ENCODE measurements at regions not wholly inside any gene's neighbourhood (a gene's known extent, or its start where the extent isn't known, plus 50 kb on each side); places are given as distances from the start of the nearest gene placed in this dataset.

DNA sequence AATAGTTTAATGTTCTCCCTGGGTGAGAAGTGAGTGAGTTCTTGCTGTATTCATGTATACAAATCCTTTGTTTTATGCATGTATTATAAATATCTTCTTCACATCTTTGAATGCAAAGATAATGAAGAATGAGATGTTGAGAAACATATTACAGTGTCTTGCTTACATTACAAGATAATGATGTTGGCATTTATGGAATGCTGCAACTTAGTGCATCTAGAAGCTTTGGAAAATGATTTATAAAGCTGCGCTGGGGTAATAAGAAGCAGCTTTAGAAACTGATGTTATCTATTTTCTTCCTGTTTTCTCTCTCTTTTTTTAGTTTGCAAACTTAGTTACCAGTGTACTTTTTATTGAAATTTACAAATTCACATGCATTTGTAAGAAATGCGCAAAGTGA lies 673.4 kb downstream of the KCTD16 start:
- H3K27ac Mint-ChIP-seq (ENCODE audit: unreplicated experiment) = no peak overlapping the region
- BruUV-seq (replicated peaks) = no TSS peak
- H3K36me3 Mint-ChIP-seq (ENCODE audit: insufficient read depth, unreplicated experiment) = no peaks in the 10 kb centered on the region

DNA sequence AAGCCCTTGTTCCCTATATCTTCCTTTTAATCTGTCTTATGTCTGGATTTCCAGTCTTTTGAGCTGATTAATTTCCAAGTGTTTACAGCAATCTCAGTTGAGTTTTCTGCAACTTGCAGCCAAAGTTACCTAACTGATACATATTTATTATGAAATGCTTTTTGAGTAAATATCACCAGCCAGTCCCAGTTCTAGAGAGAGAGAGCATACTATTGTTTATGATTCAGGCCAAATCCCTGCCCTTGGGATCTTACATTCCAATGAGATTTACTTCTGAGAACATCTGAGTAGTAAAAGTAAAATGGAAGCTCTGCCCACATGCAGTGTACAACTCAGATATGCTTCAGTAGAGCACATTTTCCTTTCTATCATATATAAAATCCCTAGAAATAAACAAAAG lies 661.7 kb downstream of the KCTD16 start:
- H3K9me3 Mint-ChIP-seq (ENCODE audit: unreplicated experiment) = no peaks in the 10 kb centered on the region
- no peak overlapping the region for H3K4me3 Mint-ChIP-seq (ENCODE audit: unreplicated experiment)
- H3K27me3 Mint-ChIP-seq (ENCODE audit: insufficient read depth, unreplicated experiment) = peaks cover 2% of the 10 kb centered on the region
- no peak overlapping the region for H3K27ac Mint-ChIP-seq (ENCODE audit: unreplicated experiment)
- Histone ChIP-seq H3K9me3 (no peaks in the 10 kb centered on the region), H3K4me3 (ENCODE audit: low read depth, low read length) (no peak overlapping the region), H3K27me3 (replicated peaks; ENCODE audit: control insufficient read depth, insufficient read depth, low read length) (no peaks in the 10 kb centered on the region), H3K4me1 (no peaks in the 10 kb centered on the region), H3K36me3 (ENCODE audit: control insufficient read depth, insufficient read depth, low read length) (no peaks in the 10 kb centered on the region)
- BruUV-seq (replicated peaks) = no TSS peak
- DNase-seq = no peak
- POLR2A ChIA-PET = no interaction called here
- TF ChIP-seq, protein P1, sequence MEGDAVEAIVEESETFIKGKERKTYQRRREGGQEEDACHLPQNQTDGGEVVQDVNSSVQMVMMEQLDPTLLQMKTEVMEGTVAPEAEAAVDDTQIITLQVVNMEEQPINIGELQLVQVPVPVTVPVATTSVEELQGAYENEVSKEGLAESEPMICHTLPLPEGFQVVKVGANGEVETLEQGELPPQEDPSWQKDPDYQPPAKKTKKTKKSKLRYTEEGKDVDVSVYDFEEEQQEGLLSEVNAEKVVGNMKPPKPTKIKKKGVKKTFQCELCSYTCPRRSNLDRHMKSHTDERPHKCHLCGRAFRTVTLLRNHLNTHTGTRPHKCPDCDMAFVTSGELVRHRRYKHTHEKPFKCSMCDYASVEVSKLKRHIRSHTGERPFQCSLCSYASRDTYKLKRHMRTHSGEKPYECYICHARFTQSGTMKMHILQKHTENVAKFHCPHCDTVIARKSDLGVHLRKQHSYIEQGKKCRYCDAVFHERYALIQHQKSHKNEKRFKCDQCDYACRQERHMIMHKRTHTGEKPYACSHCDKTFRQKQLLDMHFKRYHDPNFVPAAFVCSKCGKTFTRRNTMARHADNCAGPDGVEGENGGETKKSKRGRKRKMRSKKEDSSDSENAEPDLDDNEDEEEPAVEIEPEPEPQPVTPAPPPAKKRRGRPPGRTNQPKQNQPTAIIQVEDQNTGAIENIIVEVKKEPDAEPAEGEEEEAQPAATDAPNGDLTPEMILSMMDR (IDR thresholded peaks at IDR 0.05; ENCODE audit: insufficient read depth in 1 of 2, low read depth in 1 of 2, low read length in 1 of 2, severe bottlenecking in 1 of 2, unreplicated experiment in 1 of 2) = no peak
- intact Hi-C loops (cut with micrococcal nuclease; ENCODE audit: unreplicated experiment) = no loop called here
- no peaks in the 10 kb centered on the region for H3K4me1 Mint-ChIP-seq (ENCODE audit: low read depth, unreplicated experiment)
- CTCF ChIA-PET = no interaction called here
- no peaks in the 10 kb centered on the region for H3K36me3 Mint-ChIP-seq (ENCODE audit: insufficient read depth, unreplicated experiment)

More for the DNA sequence above, 673.4 kb downstream of the KCTD16 start:
- Mint-ChIP-seq H3K9me3 (ENCODE audit: unreplicated experiment) (no peaks in the 10 kb centered on the region), H3K4me3 (ENCODE audit: unreplicated experiment) (no peak overlapping the region), H3K4me1 (ENCODE audit: low read depth, unreplicated experiment) (no peaks in the 10 kb centered on the region), H3K27me3 (ENCODE audit: insufficient read depth, unreplicated experiment) (no peaks in the 10 kb centered on the region)
- Histone ChIP-seq H3K9me3 (no peaks in the 10 kb centered on the region), H3K36me3 (ENCODE audit: control insufficient read depth, insufficient read depth, low read length) (no peaks in the 10 kb centered on the region), H3K4me3 (ENCODE audit: low read depth, low read length) (no peak overlapping the region), H3K4me1 (no peaks in the 10 kb centered on the region), H3K27me3 (replicated peaks; ENCODE audit: control insufficient read depth, insufficient read depth, low read length) (no peaks in the 10 kb centered on the region)
- CTCF ChIA-PET = no interaction called here
- no peak for DNase-seq
- POLR2A ChIA-PET = no interaction called here
- TF ChIP-seq, protein P1 (IDR thresholded peaks at IDR 0.05; ENCODE audit: insufficient read depth in 1 of 2, low read depth in 1 of 2, low read length in 1 of 2, severe bottlenecking in 1 of 2, unreplicated experiment in 1 of 2) = no peak
- intact Hi-C loops (cut with micrococcal nuclease; ENCODE audit: unreplicated experiment) = no loop called here

DNA sequence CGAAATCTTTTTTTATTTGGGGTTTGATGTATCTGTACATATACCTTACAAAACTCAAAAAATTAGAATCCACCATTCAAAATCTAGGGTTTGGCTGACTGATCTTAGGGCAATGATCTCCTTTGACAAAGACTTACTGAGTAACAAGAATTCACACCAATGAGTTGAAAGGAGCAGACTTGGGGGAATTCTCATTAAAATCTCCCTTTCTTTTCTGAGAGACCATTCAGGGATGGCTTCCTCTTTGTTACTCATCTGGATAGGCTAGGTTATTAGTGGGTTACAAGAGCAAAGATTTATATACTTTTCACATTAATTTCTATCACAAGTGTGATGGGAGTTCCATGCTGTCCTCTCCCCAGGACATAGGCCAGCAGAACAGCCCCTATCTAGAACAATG lies 661.0 kb downstream of the KCTD16 start:
- Histone ChIP-seq H3K9me3 (no peaks in the 10 kb centered on the region), H3K27me3 (replicated peaks; ENCODE audit: control insufficient read depth, insufficient read depth, low read length) (no peaks in the 10 kb centered on the region), H3K4me3 (ENCODE audit: low read depth, low read length) (no peak overlapping the region), H3K36me3 (ENCODE audit: control insufficient read depth, insufficient read depth, low read length) (no peaks in the 10 kb centered on the region), H3K4me1 (no peaks in the 10 kb centered on the region)
- intact Hi-C loops (cut with micrococcal nuclease; ENCODE audit: unreplicated experiment) = no loop called here
- no TSS peak for BruUV-seq (replicated peaks)
- no peak for DNase-seq
- no peaks in the 10 kb centered on the region for H3K36me3 Mint-ChIP-seq (ENCODE audit: insufficient read depth, unreplicated experiment)
- ChIA-PET POLR2A (no interaction called here), CTCF (no interaction called here)
- H3K27ac Mint-ChIP-seq (ENCODE audit: unreplicated experiment) = no peak overlapping the region
- no peaks in the 10 kb centered on the region for H3K4me1 Mint-ChIP-seq (ENCODE audit: low read depth, unreplicated experiment)
- peaks cover 2% of the 10 kb centered on the region for H3K27me3 Mint-ChIP-seq (ENCODE audit: insufficient read depth, unreplicated experiment)
- no peaks in the 10 kb centered on the region for H3K9me3 Mint-ChIP-seq (ENCODE audit: unreplicated experiment)
- no peak overlapping the region for H3K4me3 Mint-ChIP-seq (ENCODE audit: unreplicated experiment)
- TF ChIP-seq, protein P1 (IDR thresholded peaks at IDR 0.05; ENCODE audit: insufficient read depth in 1 of 2, low read depth in 1 of 2, low read length in 1 of 2, severe bottlenecking in 1 of 2, unreplicated experiment in 1 of 2) = no peak
